ENCODE measurements at regions not wholly inside any gene's neighbourhood (a gene's known extent, or its start where the extent isn't known, plus 50 kb on each side); places are given as distances from the start of the nearest gene placed in this dataset.

- no peak for DNase-seq (ENCODE audit: extremely low read depth in 1 of 2, low read depth in 1 of 2)
These were observed 299.3 kb upstream of the ARGLU1 start for GRCh38 chr13:106867249-106867648.

DNA sequence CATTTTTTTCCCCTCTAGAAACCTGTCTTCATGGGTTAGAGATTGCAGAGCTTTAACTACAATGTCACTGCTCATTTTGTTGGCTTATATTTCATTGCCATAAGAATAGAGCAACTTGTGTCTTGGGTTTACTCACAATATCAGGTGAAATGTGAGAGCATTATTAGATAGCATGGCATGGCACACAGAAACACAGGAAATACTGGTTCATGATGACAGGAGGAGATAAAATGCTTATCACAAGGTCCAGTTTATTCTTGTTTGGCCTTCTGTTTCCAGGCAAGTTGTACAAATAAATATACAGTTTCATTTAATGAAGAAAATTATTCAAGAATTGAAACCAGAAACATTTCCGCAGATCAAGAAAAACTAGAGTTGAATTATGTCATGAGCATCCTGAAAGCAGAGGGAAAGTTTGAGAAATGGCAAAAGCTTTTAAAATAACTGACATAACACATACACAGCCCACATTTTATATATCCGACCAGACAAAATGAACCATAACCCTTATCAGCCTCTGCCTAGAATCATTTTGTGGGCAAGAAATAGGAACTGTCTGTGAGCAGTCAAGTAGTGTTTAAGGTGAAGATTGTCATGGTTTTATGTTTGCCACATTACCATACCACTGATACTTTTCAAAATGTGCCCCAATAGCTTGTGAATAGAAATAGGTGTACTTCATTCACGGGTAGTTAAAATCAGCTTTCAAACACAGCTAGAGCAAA is 297.9 kb upstream of the ARGLU1 start:
- DNase-seq (ENCODE audit: extremely low read depth in 1 of 2, low read depth in 1 of 2): no peak

- DNase-seq (ENCODE audit: extremely low read depth in 1 of 2, low read depth in 1 of 2): no peak
These were observed 291.6 kb upstream of the ARGLU1 start for GRCh38 chr13:106859533-106859904.

DNA sequence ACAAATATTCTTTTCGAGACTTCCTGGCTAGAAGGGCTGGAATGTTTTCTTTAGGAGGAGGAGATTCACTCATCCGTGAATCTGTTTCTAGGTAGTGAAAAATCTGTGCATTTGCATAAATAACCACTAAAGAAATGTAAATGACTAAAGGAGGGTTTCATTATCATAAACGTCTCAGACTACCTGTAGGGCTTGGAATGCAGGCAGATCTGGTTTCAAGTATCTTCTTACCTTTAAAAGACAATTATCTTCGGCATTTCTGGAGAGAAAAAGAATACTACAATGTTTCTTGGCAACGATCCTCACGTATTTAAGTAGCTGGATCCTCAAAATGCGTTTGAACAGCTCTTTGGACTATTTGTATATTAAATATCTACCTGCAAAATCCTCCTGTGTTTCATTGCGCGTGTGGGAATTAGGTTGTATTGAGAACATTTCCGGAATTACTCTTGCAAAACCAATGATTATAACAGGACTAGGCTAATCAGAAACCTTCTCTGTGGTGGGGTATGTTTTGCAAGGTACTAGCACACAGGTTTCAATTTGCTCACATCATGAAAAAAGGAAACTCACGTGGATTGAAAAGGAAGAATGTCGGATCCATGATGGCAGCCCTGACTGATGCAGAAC is 291.1 kb upstream of the ARGLU1 start:
- no peak for DNase-seq (ENCODE audit: extremely low read depth in 1 of 2, low read depth in 1 of 2)

- DNase-seq (ENCODE audit: extremely low read depth in 1 of 2, low read depth in 1 of 2): no peak
These were observed 284.5 kb upstream of the ARGLU1 start for GRCh38 chr13:106852436-106852835.

- no peak for DNase-seq (ENCODE audit: extremely low read depth in 1 of 2, low read depth in 1 of 2)
These were observed 283.2 kb upstream of the ARGLU1 start for GRCh38 chr13:106850973-106851650.

DNA sequence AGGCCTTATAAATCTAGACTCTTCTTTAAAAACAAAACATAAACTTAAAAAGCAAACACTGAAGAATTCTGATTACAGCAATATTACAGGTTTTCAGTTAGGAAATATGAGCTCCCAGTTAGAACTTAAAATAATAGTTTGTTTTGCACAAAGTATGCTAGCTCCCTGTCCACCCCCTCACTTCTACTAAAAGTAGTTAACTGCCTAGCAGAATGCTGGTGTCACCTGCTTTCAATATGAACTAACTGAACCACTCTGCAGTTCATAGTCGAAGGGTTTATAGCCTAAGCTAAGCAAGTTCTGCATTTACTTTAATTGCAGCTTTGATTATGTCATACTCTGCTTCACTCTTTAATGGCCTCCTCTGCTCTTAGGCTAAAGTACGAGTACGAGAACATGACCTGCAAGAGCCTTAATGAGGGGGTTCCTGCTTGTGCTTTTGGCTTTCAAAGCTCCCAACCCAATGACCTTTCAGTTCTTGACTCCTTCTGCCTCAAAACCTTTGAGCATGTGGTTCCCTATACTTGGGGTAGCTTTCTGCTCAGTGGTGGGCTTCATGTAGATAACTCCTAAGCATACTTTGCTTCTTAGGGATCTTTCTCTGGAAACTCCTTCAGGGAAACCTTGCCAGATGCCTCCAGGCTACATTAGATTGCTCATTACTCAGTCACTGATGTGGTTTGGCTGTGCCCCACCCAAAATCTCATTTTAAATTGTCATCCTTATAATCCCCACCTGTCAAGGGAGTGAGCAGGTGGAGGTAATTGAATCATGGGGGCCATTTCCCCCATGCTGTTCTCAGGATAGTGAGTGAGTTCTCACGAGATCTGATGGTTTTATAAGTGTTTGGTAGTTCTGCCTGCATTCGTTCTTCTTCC is 278.9 kb upstream of the ARGLU1 start:
- DNase-seq (ENCODE audit: extremely low read depth in 1 of 2, low read depth in 1 of 2): no peak

GRCh38 chr13:106836186-106836802 is 268.4 kb upstream of the ARGLU1 start:
- DNase-seq (ENCODE audit: extremely low read depth in 1 of 2, low read depth in 1 of 2): no peak

- DNase-seq (ENCODE audit: extremely low read depth in 1 of 2, low read depth in 1 of 2): no peak
These were observed 267.5 kb upstream of the ARGLU1 start for GRCh38 chr13:106835477-106835876.

- DNase-seq (ENCODE audit: extremely low read depth in 1 of 2, low read depth in 1 of 2): no peak
These were observed 254.0 kb upstream of the ARGLU1 start for GRCh38 chr13:106821979-106822378.

- no peak for DNase-seq (ENCODE audit: extremely low read depth in 1 of 2, low read depth in 1 of 2)
These were observed 251.7 kb upstream of the ARGLU1 start for GRCh38 chr13:106819413-106820180.

- DNase-seq (ENCODE audit: extremely low read depth in 1 of 2, low read depth in 1 of 2): no peak
These were observed 251.0 kb upstream of the ARGLU1 start for GRCh38 chr13:106818971-106819370.

DNA sequence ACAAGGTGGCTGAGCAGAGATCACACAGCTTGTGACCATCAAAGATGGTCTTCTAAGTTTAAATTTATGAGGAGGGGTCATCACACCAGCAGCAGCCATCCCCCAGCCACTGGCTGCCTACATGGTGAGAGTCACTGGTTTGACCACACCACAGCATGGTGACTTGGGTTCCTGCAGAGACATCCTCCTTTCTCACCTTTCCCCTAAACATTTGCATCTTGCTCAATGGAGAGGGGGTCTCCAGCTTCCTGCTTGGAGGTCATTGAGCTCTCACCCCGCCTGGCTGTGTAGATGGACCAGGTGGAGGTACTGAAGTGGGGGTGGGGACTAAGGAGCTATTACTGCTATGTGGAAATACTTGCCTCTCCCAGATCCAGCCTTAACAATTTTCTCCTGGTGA is 247.6 kb upstream of the ARGLU1 start:
- no peak for DNase-seq (ENCODE audit: extremely low read depth in 1 of 2, low read depth in 1 of 2)

- no peak for DNase-seq (ENCODE audit: extremely low read depth in 1 of 2, low read depth in 1 of 2)
These were observed 246.5 kb upstream of the ARGLU1 start for GRCh38 chr13:106814463-106814862.

DNA sequence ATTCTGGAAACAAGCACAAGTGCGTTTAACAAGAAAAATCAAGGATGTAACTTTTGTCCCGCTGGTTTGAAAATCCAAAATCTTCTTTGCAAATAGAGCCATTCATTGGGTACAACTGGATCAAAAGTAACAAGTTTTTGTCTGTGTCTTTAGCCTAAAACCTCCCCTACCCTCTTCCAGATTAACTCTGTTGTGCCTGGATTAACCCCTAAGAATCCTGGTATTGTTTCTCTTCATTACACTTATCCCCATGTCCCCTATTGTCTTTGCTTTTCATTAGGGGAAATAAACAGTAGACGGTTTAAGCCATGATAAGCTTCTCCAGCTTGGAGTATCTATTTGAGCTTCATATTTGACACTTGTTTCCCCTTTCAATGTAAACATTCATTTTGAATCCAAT is 242.1 kb upstream of the ARGLU1 start:
- DNase-seq (ENCODE audit: extremely low read depth in 1 of 2, low read depth in 1 of 2): no peak

DNA sequence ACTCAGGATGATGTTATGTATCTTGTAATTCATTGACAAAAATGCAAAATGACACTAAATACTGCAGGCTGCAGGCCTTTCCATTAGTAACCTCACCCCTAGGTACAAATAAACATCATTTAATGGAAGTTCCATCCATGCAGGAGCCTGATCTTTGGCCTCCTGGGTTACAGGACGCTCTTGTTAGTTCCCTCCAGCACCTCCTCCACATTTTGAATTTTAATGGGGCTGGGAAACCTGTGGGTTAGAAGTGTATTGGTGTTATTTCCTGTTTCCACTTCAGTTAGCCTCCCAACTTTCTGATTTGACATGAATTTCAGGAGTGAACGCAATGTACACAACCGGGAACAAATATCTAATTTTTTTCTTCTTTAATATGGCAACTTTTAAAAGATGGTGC is 237.1 kb upstream of the ARGLU1 start:
- no peak for DNase-seq (ENCODE audit: extremely low read depth in 1 of 2, low read depth in 1 of 2)

DNA sequence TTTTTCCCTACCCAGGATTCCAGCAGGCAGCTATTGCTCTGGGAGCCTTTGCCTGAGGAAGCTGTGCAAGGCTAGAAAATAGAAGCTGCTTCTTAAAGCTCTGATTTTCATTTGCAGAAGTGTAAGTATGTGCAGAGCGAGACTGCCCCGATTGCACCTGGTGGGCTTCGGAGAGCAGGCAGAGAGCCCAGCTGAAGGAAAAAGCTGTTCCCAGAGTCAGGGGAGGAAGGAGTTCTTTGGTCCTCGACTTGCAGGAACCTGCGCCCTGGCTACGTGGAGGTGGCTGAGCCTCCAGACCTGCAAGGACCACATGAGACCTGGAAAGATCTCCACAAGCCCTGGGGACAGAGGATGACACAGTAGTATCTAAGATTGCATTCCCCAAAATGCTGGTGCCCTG is 235.0 kb upstream of the ARGLU1 start:
- DNase-seq (ENCODE audit: extremely low read depth in 1 of 2, low read depth in 1 of 2): no peak

- DNase-seq (ENCODE audit: extremely low read depth in 1 of 2, low read depth in 1 of 2): no peak
These were observed 231.9 kb upstream of the ARGLU1 start for GRCh38 chr13:106799781-106800335.

DNA sequence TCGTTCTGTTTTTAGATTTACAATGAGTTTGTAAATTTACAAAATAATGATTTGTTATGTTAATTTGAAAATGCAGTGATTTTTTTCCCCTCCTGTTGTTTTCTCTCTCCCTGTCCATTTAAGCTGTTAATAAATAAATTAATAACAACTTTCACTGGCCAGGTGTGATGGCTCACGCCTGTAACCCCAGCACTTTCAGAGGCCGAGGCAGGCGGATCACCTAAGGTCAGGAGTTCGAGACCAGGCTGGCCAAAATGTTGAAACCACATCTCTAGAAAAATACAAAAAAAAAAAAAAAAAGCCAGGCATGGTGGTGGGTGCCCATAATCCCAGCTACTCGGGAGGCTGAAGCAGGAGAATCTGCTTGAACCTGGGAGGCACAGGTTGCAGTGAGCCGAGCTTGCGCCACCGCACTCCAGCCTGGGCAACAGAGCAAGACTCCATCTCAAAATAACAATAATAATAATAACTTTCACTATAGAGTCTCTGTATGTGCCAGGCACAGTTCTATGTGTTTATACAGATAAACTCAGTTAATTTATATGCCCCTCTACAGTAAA is 229.2 kb upstream of the ARGLU1 start:
- no peak for DNase-seq (ENCODE audit: extremely low read depth in 1 of 2, low read depth in 1 of 2)
